HG02623 (cell line): ENCODE measurements at regions not wholly inside any gene's neighbourhood (a gene's known extent, or its start where the extent isn't known, plus 50 kb on each side); places are given as distances from the start of the nearest gene placed in this dataset.

Experiments
- ATAC-seq: cut with Tn5 transposase; IDR thresholded peaks from one replicate; pipeline ENCODE4 v1.9.1; 2021; ENCODE audit warnings: moderate library complexity; ENCODE audit not compliant: unreplicated experiment

- ATAC-seq, result no peak
Observed at GRCh38 chr11:104610635-104611034, 287.6 kb downstream of the CASP12 start.

DNA sequence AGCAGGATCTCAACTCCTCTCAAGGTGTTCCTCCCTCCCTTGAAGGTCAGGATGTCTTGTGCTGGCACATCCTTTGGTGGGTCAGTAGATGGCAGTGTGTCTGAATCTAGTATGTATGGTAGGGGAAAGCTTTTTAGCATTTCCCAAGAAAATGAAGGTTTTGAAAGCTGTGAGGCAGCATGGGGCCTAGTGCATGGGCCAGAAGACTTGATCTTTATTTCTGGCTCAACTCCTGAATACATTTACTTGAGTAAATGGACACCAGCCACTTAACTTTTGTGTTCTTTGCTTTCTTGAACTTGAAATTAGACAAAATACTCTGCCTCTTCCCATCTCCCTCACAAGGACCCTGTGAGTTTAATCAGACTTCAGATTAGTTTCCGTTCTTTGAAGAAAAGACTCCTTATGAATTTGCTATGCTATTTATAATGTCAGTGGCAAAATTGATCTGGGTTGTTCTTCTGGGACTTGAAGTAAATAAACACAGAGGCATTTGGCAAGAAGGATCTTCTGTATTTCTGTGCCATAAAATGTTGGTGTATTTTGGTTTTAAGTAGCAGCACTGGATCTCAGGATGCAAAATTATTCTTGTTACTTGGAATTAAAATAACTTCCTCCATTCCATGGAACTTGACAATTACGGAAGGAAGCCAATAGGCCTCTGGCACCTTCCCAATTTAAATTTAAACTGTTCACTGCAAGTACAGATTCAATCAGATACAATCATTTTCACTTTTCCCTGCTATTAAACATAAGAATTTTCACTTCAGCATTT is 288.8 kb downstream of the CASP12 start:
- peak; percentile 98 for ATAC-seq

DNA sequence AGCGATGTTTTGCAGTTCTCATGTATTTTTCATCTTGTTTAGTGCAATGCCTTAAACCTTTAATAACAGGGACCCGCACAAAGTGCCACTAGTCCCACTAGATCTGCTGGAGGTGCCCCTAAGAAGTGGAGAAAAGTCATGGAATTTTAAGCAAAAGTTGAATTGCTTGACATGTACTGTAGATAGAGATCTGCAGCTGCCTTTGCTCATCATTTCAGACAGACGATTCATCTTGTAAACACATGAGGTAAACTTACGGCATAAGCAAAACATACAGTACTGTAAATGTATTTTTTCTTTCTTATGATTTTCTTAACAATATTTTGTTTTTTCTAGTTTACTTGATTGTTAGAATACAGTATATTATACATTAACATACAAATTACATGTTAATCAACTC is 295.6 kb downstream of the CASP12 start:
- no peak for ATAC-seq

- no peak for ATAC-seq
Observed at GRCh38 chr11:104594228-104594958, 303.9 kb downstream of the CASP12 start.

GRCh38 chr11:104588970-104589369 is 309.3 kb downstream of the CASP12 start:
- no peak for ATAC-seq

DNA sequence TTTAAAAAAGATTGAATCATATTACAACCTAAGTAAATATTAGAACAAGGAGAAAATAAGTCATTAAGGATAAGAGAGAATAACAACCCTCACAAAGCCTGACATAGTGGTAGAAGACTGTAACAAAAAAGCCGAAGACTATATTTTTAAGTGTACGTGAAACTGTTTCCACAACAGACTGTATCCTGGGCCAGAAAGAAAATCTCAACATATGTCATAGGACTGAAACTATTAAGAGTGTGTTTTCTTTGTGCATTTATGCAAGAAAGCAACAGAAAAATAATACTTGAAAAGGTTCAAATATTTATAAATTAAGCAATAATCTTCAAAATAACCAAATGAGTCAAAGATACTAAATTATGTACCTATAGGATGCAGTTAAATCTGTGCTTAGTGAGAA is 309.8 kb downstream of the CASP12 start:
- no peak for ATAC-seq

DNA sequence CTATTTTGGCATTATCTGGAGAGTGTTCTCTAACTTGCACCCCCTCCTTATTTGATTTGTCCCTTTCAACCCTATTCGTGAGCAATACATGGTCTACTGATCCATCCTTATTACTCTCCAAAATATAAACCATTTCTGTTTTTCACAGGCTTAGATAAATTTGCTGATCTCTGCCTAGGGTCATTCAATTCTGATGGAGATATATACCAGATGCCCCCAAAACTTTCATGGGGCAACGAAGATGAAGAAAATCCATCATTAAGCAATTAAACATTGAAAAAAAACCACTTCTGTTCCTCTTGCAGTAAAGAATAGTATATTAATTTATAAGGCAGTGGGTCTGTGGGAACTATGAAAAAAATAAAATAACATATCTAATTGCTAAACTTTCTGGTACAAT is 313.4 kb downstream of the CASP12 start:
- ATAC-seq, result no peak

GRCh38 chr11:104583857-104584256 is 314.4 kb downstream of the CASP12 start:
- no peak for ATAC-seq

- ATAC-seq, result no peak
Observed at GRCh38 chr11:104582431-104582830, 315.8 kb downstream of the CASP12 start.

- ATAC-seq, result no peak
Observed at GRCh38 chr11:104581246-104581980, 316.8 kb downstream of the CASP12 start.

GRCh38 chr11:104573441-104573990 is 324.7 kb downstream of the CASP12 start:
- no peak for ATAC-seq

DNA sequence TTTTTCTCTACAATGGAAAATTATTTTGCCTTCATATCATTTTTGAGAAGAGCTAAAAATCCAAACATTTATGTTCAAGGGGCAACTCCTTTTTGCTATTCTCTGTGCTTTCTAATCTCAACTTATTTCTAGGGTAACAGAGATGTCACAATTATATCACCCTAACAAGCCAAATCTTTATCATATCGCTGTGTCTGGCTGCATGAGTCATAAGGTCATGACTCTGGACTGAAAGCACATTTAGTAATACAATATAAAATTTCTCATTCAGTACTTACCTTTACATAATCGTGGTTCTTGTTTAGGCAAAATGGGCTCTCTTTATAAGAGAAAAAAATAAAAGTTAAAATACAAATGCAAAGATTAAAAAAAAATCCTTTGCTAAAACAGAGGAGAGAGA is 326.0 kb downstream of the CASP12 start:
- ATAC-seq, result no peak

GRCh38 chr11:104570078-104570701 is 328.1 kb downstream of the CASP12 start:
- no peak for ATAC-seq

DNA sequence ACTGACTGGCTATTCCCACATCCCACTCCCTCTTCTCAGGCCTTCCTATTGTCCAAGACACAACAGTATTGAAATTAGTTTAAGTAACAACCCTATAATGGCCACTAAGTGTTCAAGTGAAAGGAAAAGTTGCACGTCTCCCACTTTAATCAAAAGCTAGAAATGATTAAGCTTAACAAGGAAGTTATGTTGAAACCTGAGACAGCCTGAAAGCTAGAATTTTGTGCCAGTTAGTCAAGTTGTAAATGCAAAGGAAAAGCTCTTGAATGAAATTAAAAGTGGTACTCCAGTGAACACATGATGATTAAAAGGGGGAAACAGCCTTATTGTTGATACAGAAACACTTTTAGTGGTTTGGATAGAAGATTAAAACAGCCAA is 332.7 kb downstream of the CASP12 start:
- ATAC-seq, result no peak

DNA sequence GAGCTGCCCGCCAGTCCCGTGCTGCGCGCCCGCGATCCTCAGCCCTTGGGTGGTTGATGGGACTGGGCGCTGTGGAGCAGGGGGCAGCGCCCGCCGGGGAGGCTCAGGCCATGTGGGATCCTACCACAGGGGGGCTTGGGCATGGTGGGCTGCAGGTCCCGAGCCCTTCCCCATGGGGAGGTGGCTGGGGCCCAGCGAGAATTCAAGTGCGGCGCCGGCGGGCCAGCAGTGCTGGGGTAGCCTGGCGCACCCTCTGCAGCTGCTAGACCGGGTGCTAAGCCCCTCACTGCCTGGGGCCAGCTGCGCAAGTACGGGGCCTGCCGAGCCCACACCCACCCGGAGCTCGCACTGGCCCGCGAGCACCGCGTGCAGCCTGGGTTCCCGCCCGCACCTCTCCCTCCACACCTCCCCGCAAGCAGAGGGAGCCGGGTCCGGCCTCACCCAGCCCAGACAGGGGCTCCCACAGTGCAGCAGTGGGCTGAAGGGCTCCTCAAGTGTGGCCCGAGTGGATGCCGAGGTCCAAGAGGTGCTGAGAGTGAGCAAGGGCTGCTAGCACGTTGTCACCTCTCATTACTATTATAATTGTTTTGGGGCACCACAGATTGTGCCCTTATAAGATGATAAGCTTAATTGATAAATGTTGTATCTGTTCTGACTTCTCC is 333.2 kb downstream of the CASP12 start:
- no peak for ATAC-seq

GRCh38 chr11:104556606-104557301 is 341.5 kb downstream of the CASP12 start:
- no peak for ATAC-seq

DNA sequence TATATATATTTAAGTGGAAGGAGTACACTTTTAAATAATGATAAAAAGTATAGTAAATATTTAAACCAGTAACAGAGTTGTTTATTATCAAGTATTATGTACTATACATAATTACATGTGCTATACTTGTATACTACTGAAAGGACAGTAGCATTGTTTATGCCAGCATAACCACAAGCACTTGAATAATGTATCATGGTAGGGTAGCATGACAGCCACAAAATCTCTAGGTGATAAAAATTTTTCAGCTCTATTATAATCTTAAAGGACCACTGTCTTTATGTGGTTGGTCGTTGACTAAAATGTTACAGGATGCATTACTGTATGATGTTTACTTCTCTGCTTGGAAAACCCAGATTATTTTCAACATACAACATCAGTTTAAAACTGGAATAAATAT is 349.2 kb downstream of the CASP12 start:
- ATAC-seq, result no peak

- no peak for ATAC-seq
Observed at GRCh38 chr11:104547996-104548661, 350.1 kb downstream of the CASP12 start.

DNA sequence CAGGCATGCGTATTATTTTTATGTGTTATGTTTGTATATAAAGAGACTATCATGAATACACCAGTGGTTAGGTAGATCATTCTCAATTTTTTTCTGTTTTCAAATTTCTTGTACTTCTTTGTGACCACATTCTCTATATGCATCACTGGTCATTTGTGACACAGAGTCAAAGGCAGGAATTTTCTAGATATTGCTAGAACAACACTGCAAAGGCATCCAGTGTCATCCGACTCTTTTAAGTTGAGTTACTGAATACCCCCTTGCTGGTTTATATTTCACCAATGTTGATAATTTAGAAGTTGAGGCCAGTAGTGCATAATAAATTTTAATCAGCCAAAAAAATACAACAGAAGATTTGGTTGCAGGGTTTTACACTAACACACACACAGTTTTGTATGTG is 351.8 kb downstream of the CASP12 start:
- ATAC-seq, result no peak
